GM21576 (cell line): ENCODE measurements at regions not wholly inside any gene's neighbourhood (a gene's known extent, or its start where the extent isn't known, plus 50 kb on each side); places are given as distances from the start of the nearest gene placed in this dataset.

ENCODE experiments used
- ATAC-seq: cut with Tn5 transposase; IDR thresholded peaks from one replicate; pipeline ENCODE4 v1.9.1; 2021; ENCODE audit warnings: mild to moderate bottlenecking, moderate library complexity; ENCODE audit not compliant: unreplicated experiment

DNA sequence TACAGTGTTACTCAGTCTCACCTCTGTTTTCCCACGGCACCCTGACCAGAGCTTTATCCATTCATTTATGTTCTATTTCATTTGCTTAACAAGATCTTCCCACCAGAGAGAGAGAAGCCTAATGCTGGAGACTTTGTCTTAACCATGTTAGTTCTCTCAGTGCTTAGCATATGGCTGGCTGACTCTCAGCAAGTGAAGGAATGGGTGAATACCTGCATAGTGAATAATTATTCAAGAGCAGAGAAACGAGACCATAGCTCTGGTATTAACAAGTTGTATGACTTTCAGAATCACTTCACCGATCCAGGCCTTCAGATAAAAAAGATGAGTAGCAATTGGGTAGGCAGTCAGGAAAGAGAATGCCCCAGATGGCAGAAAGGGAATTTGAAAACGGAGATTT is 686.3 kb downstream of the LIG4 start:
- no peak for ATAC-seq

DNA sequence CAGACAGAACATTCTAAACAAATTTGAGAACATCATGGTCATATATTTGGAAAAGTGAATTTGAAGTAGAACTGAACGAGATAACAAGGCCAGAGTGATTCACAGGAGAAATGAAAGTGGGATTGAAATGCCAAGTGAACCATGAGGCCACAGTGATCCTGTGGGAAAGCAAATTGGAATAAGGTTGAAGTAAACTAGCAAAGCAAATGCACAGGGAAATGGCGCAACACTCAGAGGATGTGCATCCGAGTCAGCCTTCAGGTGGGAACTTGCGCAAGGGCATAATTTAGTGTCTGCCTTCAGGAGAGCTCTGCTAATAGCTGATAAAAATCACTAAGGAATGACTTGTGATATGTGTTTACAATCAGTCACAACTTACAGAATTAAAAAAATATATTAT is 696.6 kb downstream of the LIG4 start:
- ATAC-seq = no peak

DNA sequence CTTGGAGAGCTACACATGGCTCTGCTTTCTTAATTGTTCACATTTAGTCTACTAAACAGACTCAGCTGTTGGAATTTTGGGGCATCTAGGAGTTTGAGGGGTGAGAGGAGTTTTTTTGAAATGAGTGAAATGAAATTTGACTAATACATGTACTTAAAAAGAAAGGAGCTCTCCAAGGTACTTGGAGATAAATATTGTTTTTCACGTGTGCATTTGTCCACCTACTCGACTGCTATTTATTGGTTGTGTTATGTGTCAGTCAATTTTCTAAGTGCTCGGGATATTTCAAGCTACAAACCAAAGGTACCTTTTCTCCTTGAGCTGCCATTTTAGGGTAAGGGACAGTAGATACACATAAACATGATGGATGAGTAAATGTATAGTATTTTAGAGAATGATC is 697.0 kb downstream of the LIG4 start:
- ATAC-seq = no peak

DNA sequence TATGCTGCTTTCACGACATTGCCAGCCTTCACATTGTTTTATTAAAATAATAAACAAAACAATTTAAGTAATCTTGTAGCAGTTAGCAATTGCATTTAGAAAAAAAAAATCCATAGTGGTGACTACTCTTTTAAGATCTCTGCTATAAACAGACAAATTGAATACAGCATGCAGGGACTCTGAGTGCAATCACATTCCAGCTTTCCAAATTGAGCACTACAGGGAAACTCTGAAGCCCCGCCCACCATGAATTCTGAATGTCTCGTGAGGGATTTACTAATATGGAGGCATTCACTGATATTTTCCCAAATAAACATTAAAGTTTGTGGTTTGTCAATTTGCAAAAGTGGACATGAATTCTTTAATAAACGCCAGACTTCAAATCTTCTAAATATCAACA is 698.8 kb downstream of the LIG4 start:
- ATAC-seq = no peak

DNA sequence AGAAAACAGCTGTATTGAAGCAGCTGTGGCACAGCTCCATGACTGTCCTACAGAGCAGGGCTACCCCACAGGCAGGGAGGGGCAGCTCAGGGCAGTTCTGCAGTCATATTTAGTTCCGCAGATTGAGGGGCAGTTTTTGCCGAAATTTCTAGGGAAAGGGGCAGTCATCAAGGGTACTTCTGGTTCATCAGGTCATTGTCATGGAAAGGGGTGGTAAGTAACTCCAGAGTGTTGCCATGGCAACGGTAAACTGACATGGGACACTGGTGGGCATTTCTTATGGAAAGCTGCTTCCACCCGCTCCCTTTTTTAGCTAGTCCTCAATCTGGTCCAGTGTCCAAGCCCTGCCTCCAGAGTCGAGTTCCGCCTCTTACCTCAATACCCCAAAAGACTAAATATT is 702.8 kb downstream of the LIG4 start:
- ATAC-seq = no peak

DNA sequence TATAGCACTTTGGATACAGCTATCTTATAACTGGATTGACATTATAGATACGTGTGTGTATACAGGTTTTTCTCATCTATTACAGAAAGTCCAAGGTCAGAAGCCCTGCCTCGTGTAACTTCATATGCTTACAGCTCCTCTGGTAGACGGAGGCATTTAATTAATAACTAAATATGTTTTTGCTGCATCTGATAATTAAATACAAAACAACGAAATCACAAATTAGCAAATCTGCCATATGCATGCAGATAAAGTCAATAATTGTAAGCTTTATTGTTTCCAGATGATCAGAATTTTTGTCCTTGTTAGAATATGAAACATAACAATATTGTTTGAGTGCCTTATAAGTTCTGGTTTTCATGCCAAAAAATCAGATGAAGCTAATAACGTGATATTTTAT is 717.7 kb downstream of the LIG4 start:
- ATAC-seq = no peak

DNA sequence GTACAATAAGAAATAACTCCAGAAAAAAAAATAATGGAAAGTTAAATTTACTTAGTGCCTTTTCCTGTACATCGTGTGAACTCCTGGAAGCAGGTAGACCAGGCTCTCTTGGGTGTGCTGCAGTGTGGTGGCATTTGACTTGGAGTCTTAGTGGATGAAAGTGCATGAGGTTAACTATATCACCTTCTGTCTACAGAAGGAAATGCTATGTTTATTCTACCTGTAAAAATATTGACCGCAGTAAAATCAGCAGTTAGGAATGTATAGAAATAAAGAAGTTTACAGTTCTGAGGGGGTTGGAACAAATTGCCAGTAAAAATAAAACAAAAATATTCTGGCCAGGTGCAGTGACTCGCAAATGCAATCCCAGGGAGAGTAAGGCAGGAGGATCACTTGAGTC is 722.1 kb downstream of the LIG4 start:
- ATAC-seq = no peak

DNA sequence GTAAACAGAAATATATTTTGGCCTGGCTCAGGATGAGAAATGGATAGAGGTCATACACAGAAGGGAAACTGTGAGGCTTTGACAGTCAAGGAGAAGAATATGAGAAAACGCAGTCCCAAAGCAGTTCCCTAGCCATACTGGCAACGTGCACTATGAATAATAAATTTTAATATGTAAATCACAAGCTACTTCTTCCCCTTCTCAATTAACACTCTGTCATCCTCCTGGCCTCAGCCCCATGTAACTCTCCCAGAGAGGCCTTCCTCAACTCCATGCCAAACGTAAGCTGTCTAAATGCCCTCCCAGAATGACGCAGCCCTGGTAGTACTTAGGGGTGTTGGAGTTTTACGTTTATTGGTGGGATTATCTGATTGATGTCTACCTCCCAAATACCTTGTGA is 732.6 kb downstream of the LIG4 start:
- no peak for ATAC-seq

DNA sequence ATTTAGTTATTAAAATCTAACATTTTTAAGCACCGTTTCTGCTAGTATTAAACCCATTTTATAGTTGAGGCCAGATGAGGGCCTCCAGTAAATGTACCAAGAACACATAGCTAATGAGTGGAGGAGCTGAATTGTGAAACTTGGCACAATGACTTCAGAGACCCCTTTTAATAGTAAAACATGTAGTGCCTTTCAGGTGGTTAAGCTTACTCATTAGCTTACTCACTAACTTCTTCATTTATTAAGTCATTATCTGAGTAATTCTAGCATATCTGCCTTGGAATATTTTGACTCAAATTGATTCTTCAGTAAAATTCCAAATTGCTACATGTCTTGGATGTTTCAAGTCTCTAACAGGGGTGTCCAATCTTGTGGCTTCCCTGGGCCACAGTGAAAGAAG is 735.2 kb downstream of the LIG4 start:
- ATAC-seq = no peak

DNA sequence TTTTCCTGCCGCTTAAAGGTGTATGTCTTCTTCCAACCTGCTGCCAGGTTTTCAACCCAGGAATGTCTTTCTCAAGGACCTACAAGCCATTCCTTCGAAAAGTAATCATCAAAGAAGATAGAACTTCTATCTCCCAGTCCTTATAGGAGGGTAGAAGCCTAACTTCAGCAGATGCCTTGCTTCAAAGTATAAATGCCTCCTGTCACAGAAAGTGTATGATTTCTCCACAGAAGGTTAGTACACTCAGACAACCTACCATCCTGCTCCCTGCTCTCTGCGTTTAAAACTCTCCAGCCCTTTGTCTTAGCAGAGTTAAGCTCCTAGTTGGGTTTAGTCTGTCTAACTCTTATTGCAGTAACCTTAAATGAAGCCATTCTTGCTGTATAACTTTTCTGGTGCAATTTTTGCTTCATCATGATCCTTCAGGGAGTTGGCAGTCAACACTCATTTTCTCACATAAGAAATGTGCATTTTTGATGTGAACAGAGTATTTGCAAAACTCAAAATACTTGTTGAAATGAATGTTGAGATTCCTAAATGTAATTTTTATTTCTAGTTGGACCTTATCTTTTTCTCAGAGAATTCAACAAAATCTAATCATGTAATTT is 737.5 kb downstream of the LIG4 start:
- ATAC-seq = no peak

DNA sequence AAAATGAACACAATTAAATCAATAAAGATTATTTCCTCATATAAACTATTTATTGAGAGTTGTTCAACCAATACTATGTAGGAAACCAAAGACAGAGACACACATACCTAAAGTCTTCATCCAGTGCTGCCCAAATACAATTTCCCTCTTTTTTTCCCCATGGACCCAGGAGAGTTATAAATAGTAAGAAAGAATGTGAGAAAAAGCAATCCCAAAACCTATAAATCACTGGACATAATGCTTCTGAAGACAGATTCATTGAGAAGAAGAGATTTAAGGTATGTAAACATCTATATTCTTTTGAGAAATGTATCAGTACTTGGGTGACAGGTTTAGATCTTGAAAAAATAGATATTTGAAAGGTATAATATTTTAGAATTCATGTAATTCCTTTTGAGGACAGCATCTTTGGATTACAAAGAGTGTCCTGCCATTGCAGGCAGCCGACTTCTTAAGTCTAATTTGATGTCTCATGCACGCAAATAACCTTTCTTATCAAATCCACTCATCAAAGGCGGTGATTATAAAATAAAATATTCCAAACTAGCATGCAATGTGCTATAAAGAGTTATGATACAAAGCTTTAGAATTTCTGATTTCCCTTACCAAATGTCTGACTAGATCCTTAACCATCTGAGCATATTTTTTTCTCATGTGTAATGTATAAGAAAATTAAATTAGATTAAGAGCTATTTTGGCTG is 739.4 kb downstream of the LIG4 start:
- ATAC-seq = no peak

DNA sequence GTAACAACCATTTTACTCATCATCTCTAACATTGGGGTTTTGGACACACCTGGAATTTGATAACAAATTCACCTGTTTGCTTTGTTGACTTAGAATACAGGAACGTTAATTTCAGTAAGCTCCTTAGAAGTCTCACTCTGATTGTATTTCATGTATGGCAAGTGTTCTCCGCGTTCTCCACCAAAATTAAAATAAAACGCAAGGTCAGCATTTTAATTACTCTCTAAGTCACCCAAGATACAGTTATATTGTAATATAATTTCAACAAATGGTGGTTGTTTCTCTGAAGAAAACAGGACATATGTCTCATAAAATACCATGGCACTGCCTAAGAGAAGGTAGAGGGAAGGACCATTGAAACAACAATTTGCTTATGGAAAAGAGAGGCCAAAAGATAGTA is 742.1 kb downstream of the LIG4 start:
- ATAC-seq = no peak

DNA sequence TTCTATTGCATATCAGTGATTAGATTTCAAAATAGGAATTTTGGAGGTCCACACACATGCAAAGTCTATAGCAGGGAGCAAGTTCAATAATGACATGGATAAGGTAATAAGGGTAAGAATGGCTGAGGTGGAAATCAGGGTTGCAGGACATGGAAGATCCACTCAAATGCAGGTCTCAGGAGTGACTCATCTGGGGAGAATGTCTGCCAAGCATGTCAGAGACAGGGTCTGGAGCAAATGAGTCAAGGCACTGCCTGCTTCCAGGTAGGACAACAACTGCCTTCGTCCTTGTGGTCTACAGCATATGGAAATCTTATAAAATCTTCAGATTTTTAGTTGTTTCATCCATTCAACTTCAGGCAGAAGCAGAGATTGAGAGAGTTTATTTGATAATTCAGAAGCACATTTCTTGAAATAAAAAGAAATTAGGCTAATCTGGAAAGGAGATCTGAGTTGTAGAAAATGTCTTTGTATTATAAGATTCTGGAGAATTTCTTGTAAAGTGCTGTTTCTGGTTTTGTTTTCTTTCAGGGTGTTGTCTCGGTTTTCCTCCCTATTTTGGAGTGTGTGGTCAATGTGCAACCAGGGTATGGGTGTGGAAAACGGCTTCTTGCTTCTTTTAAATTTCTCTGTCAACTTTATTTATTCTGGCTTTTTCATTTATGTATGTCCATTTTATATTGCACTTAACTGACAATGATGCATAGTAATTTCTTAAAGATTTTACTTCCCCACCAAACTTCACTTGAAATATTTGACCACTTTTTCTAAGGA is 748.8 kb downstream of the LIG4 start:
- no peak for ATAC-seq

DNA sequence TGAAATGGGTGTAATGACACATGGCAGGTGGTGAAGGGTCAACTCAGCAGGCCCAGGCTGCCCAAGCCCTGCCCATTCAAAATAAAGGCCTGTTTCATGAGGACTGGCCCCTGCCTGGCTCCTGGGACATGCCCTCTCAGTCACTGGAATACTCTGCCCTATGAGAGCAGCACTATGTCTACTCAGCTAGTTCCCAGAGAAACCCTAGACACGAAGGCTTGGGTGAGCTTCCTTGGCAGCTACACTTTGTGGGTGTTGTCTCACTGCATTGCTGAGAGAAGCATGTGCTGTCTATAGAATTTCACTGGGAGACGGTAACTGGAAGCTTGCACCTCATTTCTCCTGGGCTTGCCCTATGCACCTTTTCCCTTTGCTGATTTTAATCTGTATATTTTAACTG is 752.8 kb downstream of the LIG4 start:
- ATAC-seq = no peak

DNA sequence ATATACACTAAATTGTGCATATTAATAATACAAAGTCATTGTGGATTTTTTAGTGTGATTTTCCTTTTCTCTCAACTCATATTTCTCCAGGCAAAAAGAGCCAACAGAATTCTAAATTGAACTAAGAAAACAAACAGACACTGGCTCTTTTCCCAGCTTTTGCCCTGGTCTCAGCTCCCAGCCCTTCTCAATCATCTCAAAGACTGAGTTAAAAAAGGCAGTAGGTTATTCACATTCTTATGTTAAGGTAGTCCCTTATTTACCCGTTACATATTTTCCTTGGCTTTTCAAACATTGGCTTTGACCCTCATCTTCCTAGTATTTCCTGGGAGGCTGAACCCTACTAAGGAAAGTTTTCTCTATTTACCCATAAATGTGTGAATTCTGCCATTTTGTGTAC is 753.6 kb downstream of the LIG4 start:
- ATAC-seq = no peak

DNA sequence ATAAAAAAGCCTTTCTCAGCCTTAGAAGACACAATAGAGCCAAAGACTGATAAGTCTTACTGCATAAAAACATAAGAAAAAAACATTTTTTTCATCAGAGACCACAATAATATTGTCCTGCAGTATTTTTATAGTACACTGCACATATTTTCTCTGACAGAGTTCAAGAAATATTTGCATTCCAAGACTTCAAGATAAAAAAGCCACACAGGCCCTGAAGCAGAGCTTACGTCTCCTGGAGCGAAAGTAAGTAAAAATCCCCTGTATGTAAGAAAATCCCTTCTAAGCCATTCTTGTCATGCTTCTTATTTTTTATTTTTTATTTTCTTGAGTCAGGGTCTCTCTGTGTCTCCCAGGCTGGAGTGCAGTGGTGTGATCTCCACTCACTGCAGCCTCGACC is 755.9 kb downstream of the LIG4 start:
- no peak for ATAC-seq

DNA sequence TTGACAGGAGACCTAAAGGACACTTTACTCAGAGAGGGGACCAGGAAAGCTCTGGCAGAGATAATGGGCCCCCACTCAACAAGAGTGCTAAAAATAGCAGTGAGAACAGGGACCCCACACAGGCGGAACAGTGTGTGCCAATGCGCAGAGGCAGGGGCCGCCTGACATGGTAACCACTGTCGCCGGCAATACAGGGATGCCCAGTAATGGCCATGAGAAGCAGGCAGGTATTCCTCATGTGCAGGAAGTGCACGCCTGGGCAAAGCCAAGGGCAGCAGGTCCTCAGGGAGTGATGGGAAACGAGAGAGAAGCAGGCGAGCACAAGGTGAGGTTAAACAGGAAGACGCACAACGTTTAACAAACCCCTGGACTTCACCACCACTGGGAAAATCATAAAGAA is 757.1 kb downstream of the LIG4 start:
- no peak for ATAC-seq

DNA sequence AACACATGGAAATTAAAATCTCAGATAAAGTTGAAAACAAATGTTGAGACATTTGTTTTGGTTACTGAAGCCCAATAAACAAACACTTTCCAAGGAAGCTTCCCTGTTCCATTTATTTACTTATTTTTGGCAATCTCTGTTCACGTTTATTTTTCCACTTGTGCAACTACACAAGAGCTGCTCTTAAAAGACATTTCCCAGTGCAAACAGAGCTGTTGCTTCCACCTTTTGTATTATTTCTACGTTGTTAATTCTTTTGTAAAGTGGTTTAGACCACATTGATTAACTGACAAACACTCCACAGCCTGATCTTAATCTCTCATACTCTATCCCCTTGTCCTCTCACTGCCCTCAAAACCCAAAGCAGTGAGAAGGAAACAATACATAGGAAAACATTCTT is 757.6 kb downstream of the LIG4 start:
- no peak for ATAC-seq

DNA sequence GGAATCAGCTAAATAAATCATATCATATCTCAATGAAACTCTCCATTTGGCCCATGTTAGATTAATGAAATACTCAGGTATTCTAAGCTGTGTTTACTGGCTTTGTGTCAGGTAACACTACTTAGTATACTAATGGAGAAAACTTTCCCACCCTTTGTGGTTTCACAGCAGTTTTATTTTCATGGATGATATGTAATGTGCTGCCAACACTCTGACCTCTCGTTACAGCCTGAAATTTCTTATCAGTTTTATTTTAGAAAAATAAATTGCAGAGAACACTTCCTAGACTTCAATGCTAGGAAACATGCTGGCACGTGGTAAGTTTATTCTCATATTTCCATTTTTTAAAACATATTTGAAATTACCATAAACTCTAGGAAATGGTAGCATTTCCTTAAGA is 758.9 kb downstream of the LIG4 start:
- no peak for ATAC-seq

DNA sequence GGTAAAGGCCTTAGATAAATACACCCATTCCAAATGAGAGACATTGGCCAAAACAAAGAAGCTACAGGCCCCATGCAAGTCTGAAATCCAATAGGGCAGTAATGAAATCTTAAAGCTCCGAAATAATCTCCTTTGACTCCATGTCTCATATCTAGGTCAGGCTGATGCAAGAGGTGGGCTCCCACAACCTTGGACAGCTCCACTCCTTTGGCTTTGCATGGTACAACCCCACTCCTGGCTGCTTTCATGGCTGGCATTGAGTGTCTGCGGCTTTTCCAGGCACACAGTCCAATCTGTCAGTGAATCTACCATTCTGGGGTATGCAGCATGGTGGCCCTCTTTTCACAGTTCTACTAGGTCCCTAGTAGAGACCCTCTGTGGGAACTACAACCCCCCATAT is 762.5 kb downstream of the LIG4 start:
- ATAC-seq = no peak

DNA sequence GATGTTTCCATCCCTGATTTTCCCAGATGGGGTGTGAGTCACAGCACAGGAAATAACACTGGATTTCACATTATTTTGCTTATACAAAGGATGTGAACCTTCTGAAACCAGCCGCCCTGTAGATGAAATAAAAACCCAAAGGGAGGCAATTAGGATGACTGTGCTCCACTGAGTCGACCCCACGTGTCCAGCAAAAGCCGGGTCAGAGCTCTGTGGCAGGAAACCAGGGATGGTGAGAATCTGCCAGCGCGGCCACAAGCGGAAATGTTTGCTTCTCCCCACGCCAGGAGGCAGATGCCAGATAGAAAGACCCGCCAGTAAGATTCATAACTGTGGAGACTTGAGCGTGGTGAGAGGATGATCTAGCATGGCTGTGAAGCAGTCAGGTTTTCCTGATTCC is 764.4 kb downstream of the LIG4 start:
- ATAC-seq = no peak

DNA sequence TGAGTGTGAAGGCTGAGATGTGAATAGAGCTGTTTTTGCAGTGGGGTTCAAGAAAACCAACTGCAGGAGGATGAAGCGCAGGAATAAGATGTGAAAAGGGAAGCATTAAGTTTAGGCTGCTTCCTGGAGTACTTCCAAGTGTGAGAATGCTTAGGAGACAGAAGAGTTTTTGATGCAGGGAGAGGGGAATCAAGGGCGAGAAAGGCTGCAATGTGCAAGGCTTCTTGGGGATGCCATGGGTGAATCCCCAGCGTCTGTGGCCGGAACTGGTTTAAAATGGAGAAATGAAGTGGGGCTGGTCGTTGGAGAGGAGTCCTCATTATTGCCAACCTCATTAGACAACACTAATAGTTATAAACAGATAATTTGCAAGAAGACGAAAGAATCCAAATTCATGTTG is 764.9 kb downstream of the LIG4 start:
- ATAC-seq = no peak
